ENCODE measurements at regions not wholly inside any gene's neighbourhood (a gene's known extent, or its start where the extent isn't known, plus 50 kb on each side); places are given as distances from the start of the nearest gene placed in this dataset.

DNA sequence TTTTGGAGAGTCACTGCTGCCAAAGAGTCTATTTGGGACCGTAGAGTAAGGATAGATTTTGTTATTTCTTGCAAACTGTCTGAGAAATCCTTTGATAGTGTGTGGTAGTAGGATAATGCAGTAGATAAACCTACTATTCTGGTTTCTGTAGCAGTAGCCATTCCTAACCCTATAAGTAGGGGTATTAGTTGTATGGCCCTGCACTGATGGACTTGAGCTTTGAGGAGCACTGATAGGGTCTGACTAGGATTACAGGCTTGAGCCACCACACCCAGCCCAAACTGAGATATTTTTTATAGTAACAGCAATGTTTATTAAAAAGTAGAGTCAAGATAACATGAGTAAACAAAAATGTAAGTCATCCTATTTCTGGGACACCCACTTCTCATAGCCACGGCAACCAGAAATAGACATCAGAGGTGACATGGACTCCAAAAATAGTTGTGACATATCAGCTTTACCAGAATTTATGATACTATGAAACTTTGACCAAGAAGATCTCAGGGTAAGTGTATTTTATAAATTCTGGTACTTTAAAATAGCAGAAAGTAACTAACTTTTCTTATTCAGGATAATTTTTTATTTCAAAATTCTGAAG, 479.1 kb downstream of the SUCLA2 start:
- Histone ChIP-seq H4K20me1 (ENCODE audit: insufficient read depth) (no peaks in the 10 kb centered on the region), H3K9me2 (ENCODE audit: insufficient read depth) (no peaks in the 10 kb centered on the region), H2AFZ (no peak overlapping the region), H3K4me1 (replicated peaks; ENCODE audit: insufficient read depth) (no peaks in the 10 kb centered on the region), H3K4me2 (no peak overlapping the region), H3K27ac (no peak overlapping the region), H3F3A (ENCODE audit: insufficient read depth, low read depth) (no peaks in the 10 kb centered on the region), H3K36me3 (ENCODE audit: low read depth) (no peaks in the 10 kb centered on the region), H3K79me2 (ENCODE audit: low read depth) (no peaks in the 10 kb centered on the region), H3K9me3 (ENCODE audit: insufficient read depth, low read depth) (no peaks in the 10 kb centered on the region), H3K27me3 (ENCODE audit: insufficient read depth, low read depth) (no peaks in the 10 kb centered on the region), H3K4me3 (no peak overlapping the region)
- no peak for DNase-seq
- no TSS peak for BruUV-seq (replicated peaks)
- TF ChIP-seq, protein P1, sequence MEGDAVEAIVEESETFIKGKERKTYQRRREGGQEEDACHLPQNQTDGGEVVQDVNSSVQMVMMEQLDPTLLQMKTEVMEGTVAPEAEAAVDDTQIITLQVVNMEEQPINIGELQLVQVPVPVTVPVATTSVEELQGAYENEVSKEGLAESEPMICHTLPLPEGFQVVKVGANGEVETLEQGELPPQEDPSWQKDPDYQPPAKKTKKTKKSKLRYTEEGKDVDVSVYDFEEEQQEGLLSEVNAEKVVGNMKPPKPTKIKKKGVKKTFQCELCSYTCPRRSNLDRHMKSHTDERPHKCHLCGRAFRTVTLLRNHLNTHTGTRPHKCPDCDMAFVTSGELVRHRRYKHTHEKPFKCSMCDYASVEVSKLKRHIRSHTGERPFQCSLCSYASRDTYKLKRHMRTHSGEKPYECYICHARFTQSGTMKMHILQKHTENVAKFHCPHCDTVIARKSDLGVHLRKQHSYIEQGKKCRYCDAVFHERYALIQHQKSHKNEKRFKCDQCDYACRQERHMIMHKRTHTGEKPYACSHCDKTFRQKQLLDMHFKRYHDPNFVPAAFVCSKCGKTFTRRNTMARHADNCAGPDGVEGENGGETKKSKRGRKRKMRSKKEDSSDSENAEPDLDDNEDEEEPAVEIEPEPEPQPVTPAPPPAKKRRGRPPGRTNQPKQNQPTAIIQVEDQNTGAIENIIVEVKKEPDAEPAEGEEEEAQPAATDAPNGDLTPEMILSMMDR (conservative IDR thresholded peaks at IDR 0.05): no peak
- TF ChIP-seq EZH2 (IDR thresholded peaks at IDR 0.05; ENCODE audit: low read depth): no peak
- ChIA-PET CTCF (no interaction called here), POLR2A (ENCODE audit: unreplicated experiment) (no interaction called here)
- intact Hi-C loops (cut with micrococcal nuclease; ENCODE audit: unreplicated experiment): no loop called here

GRCh38 chr13:47519626-47520025, 481.4 kb downstream of the SUCLA2 start:
- Histone ChIP-seq H3K9me3 (ENCODE audit: insufficient read depth, low read depth) (no peaks in the 10 kb centered on the region), H3K27me3 (ENCODE audit: insufficient read depth, low read depth) (no peaks in the 10 kb centered on the region), H3F3A (ENCODE audit: insufficient read depth, low read depth) (no peaks in the 10 kb centered on the region), H3K4me3 (no peak overlapping the region), H4K20me1 (ENCODE audit: insufficient read depth) (no peaks in the 10 kb centered on the region), H3K4me2 (no peak overlapping the region), H3K4me1 (replicated peaks; ENCODE audit: insufficient read depth) (no peaks in the 10 kb centered on the region), H3K36me3 (ENCODE audit: low read depth) (no peaks in the 10 kb centered on the region), H2AFZ (no peak overlapping the region), H3K27ac (no peak overlapping the region), H3K9me2 (ENCODE audit: insufficient read depth) (no peaks in the 10 kb centered on the region), H3K79me2 (ENCODE audit: low read depth) (no peaks in the 10 kb centered on the region)
- CTCF ChIA-PET: no interaction called here
- POLR2A ChIA-PET (ENCODE audit: unreplicated experiment): no interaction called here
- no peak for DNase-seq
- TF ChIP-seq, protein P1 (conservative IDR thresholded peaks at IDR 0.05): no peak
- no peak for TF ChIP-seq EZH2 (IDR thresholded peaks at IDR 0.05; ENCODE audit: low read depth)
- intact Hi-C loops (cut with micrococcal nuclease; ENCODE audit: unreplicated experiment): no loop called here
- no TSS peak for BruUV-seq (replicated peaks)

DNA sequence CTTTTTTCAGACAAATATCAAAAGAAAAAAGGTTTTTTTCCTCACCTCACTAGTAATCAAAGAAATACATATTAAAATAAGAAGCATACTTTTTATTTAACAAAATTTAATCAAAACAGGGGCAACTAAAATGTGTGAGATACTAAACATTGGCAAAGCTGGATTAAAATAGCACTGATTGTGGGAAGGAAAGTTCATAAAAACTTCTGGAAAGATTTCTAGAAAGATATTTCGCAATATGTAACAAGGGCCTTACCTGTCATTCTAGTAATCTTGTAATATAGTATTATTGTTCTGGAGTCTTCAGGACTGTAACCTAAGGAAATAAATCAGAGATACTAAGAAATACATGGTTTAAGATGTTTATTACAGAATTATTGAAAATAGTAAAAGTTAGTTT, 482.5 kb downstream of the SUCLA2 start:
- BruUV-seq (replicated peaks): no TSS peak
- POLR2A ChIA-PET (ENCODE audit: unreplicated experiment): no interaction called here
- intact Hi-C loops (cut with micrococcal nuclease; ENCODE audit: unreplicated experiment): no loop called here
- H2AFZ ChIP-seq: no peak overlapping the region
- CTCF ChIA-PET: no interaction called here
- H3K36me3 ChIP-seq (ENCODE audit: low read depth): no peaks in the 10 kb centered on the region
- H3K9me3 ChIP-seq (ENCODE audit: insufficient read depth, low read depth): no peaks in the 10 kb centered on the region
- H3K4me3 ChIP-seq: no peak overlapping the region
- H3F3A ChIP-seq (ENCODE audit: insufficient read depth, low read depth): no peaks in the 10 kb centered on the region
- H4K20me1 ChIP-seq (ENCODE audit: insufficient read depth): no peaks in the 10 kb centered on the region
- no peak overlapping the region for H3K27ac ChIP-seq
- no peaks in the 10 kb centered on the region for H3K9me2 ChIP-seq (ENCODE audit: insufficient read depth)
- no peak overlapping the region for H3K4me2 ChIP-seq
- DNase-seq: no peak
- no peaks in the 10 kb centered on the region for H3K4me1 ChIP-seq (replicated peaks; ENCODE audit: insufficient read depth)
- no peaks in the 10 kb centered on the region for H3K27me3 ChIP-seq (ENCODE audit: insufficient read depth, low read depth)
- no peaks in the 10 kb centered on the region for H3K79me2 ChIP-seq (ENCODE audit: low read depth)
- TF ChIP-seq EZH2 (IDR thresholded peaks at IDR 0.05; ENCODE audit: low read depth): no peak
- TF ChIP-seq, protein P1 (conservative IDR thresholded peaks at IDR 0.05): no peak

All from PC-9 (cell line).